ENCODE measurements at regions not wholly inside any gene's neighbourhood (a gene's known extent, or its start where the extent isn't known, plus 50 kb on each side); places are given as distances from the start of the nearest gene placed in this dataset.

GRCh38 chr13:78876915-78877549 is 218.1 kb upstream of the OBI1 start:
- TF ChIP-seq CTCF (IDR thresholded peaks at IDR 0.05) (no peak), SP1 (CRISPR knock-in tag; conservative IDR thresholded peaks at IDR 0.05) (no peak), ELF4 (CRISPR knock-in tag; IDR thresholded peaks at IDR 0.05; ENCODE audit: low read depth) (no peak)
